ENCODE measurements at regions not wholly inside any gene's neighbourhood (a gene's known extent, or its start where the extent isn't known, plus 50 kb on each side); places are given as distances from the start of the nearest gene placed in this dataset.

DNA sequence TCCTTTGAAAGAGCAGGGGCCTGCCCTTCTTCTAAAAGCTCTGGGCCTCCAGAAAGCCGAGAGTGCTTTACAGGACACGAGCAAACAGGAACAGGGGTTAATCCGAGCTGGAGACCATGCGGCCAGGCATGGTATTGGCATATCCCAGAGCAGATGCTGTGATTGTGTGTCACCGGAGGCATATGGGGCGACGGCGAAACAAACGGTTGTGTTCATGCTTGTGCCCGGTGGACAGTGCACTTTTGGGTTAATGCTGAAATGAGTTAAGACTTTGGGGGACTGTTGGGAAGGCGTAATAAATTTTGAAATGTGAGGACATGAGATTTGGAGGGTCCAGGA is 1088.7 kb upstream of the DEFB115 start:
- TF ChIP-seq, protein P1, sequence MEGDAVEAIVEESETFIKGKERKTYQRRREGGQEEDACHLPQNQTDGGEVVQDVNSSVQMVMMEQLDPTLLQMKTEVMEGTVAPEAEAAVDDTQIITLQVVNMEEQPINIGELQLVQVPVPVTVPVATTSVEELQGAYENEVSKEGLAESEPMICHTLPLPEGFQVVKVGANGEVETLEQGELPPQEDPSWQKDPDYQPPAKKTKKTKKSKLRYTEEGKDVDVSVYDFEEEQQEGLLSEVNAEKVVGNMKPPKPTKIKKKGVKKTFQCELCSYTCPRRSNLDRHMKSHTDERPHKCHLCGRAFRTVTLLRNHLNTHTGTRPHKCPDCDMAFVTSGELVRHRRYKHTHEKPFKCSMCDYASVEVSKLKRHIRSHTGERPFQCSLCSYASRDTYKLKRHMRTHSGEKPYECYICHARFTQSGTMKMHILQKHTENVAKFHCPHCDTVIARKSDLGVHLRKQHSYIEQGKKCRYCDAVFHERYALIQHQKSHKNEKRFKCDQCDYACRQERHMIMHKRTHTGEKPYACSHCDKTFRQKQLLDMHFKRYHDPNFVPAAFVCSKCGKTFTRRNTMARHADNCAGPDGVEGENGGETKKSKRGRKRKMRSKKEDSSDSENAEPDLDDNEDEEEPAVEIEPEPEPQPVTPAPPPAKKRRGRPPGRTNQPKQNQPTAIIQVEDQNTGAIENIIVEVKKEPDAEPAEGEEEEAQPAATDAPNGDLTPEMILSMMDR (IDR thresholded peaks at IDR 0.05; ENCODE audit: low read depth, low read length, poor library complexity, severe bottlenecking), result no peak
- TF ChIP-seq EZH2phosphoT487 (IDR thresholded peaks at IDR 0.05; ENCODE audit: borderline replicate concordance, low read length), result no peak
